SK-N-SH (cell line): ENCODE measurements at regions not wholly inside any gene's neighbourhood (a gene's known extent, or its start where the extent isn't known, plus 50 kb on each side); places are given as distances from the start of the nearest gene placed in this dataset.

Experiments
- CTCF ChIP-seq: fragments of 200-600 bp; sonication (generic); IDR thresholded peaks from 2 replicates; pipeline ENCODE4 v1.6.1; 2017; ENCODE audit warnings: antibody characterized with exemption, mild to moderate bottlenecking, moderate library complexity
- ELF1 ChIP-seq: IDR thresholded peaks from 2 replicates; pipeline ENCODE4 v1.4.0; 2012
- EP300 ChIP-seq, 2 experiments: IDR thresholded peaks; 2 replicates each; pipeline versions ENCODE4 v1.4.0 to v1.6.1; 2012; ENCODE audit warnings: borderline replicate concordance in 1 of 2, low read depth in 1 of 2, low read length in 1 of 2
- EZH2phosphoT487 ChIP-seq: fragments of 200-600 bp; sonication (generic); IDR thresholded peaks from 2 replicates; pipeline ENCODE4 v1.6.1; 2017; ENCODE audit warnings: low read depth, mixed run types, mild to moderate bottlenecking, antibody characterized with exemption, moderate library complexity, borderline replicate concordance
- FOSL2 ChIP-seq: IDR thresholded peaks from 2 replicates; pipeline ENCODE4 v1.4.0; 2012; ENCODE audit warnings: low read depth, mild to moderate bottlenecking, moderate library complexity, borderline replicate concordance
- JUND ChIP-seq: IDR thresholded peaks from 2 replicates; pipeline ENCODE4 v1.4.0; 2012
- POLR2AphosphoS5 ChIP-seq: IDR thresholded peaks from 2 replicates; pipeline ENCODE4 v1.6.1; 2012; ENCODE audit warnings: low read depth, low read length
- RAD21 ChIP-seq: IDR thresholded peaks from 2 replicates; pipeline ENCODE4 v1.6.1; 2012; ENCODE audit warnings: mild to moderate bottlenecking, low read length
- TAF1 ChIP-seq: IDR thresholded peaks from 2 replicates; pipeline ENCODE4 v1.6.1; 2012; ENCODE audit warnings: low read depth, mild to moderate bottlenecking, low read length, moderate library complexity, borderline replicate concordance
- YY1 ChIP-seq: IDR thresholded peaks from 2 replicates; pipeline ENCODE4 v1.4.0; 2012; ENCODE audit warnings: low read depth, mild to moderate bottlenecking

- TF ChIP-seq CTCF (no peak), FOSL2 (no peak), ELF1 (no peak), JUND (no peak), EZH2phosphoT487 (no peak), RAD21 (no peak), TAF1 (no peak), POLR2AphosphoS5 (no peak), YY1 (no peak), EP300 (IDR thresholded peaks at IDR 0.05; ENCODE audit: borderline replicate concordance in 1 of 2, low read depth in 1 of 2, low read length in 1 of 2) (no peak)
These were observed 150.5 kb downstream of the SOX1 start for GRCh38 chr13:112217431-112217830.
